ENCODE measurements at regions not wholly inside any gene's neighbourhood (a gene's known extent, or its start where the extent isn't known, plus 50 kb on each side); places are given as distances from the start of the nearest gene placed in this dataset.

- Histone ChIP-seq H3K27me3 (ENCODE audit: insufficient read depth) (no peaks in the 10 kb centered on the region), H3F3A (replicated peaks; ENCODE audit: insufficient read depth) (no peaks in the 10 kb centered on the region), H3K27ac (ENCODE audit: low read depth in 2 of 2, low read length in 1 of 2) (no peak overlapping the region), H3K9me2 (no peaks in the 10 kb centered on the region), H3K4me1 (ENCODE audit: control insufficient read depth in 1 of 2, insufficient read depth in 2 of 2, low read depth in 1 of 2, low read length in 1 of 2) (no peaks in the 10 kb centered on the region), H4K20me1 (ENCODE audit: insufficient read depth) (no peaks in the 10 kb centered on the region), H3K9me3 (no peaks in the 10 kb centered on the region), H3K36me3 (replicated peaks in 1 of 2; ENCODE audit: control insufficient read depth in 1 of 2, insufficient read depth in 2 of 2, low read length in 1 of 2) (no peaks in the 10 kb centered on the region), H3K79me2 (ENCODE audit: insufficient read depth) (no peaks in the 10 kb centered on the region), H3K4me2 (no peak overlapping the region), H3K9ac (no peak overlapping the region), H2AFZ (ENCODE audit: low read depth) (no peak overlapping the region), H3K4me3 (ENCODE audit: low read depth in 2 of 2, low read length in 1 of 2) (no peak overlapping the region)
- ChIA-PET CTCF (no interaction called here), POLR2A (no interaction called here)
- DNase-seq, result no peak
- 36% methylated on average over 3 of the region's 3 CpGs for WGBS (ENCODE audit: low lambda C conversion rate)
- TF ChIP-seq NFIC (IDR thresholded peaks at IDR 0.05; ENCODE audit: borderline replicate concordance) (no peak), GABPA (IDR thresholded peaks at IDR 0.05; ENCODE audit: low read depth) (no peak), PBX3 (IDR thresholded peaks at IDR 0.05) (no peak), MEF2A (IDR thresholded peaks at IDR 0.05; ENCODE audit: borderline replicate concordance, low read depth) (no peak), SMC3 (IDR thresholded peaks at IDR 0.05; ENCODE audit: low read depth, low read length) (no peak), USF1 (IDR thresholded peaks at IDR 0.05; ENCODE audit: borderline replicate concordance, low read depth) (no peak), FOXM1 (IDR thresholded peaks at IDR 0.05; ENCODE audit: low read depth) (no peak), ZBTB33 (IDR thresholded peaks at IDR 0.05; ENCODE audit: borderline replicate concordance, low read depth) (no peak), IRF3 (IDR thresholded peaks at IDR 0.05; ENCODE audit: low read depth, low read length) (no peak)
Measured at GRCh38 chr2:76625101-76625500, 897.1 kb downstream of the LRRTM4 start.

GRCh38 chr2:76613330-76613729, 902.6 kb upstream of the GCFC2 start:
- Histone ChIP-seq H3K9me3 (no peaks in the 10 kb centered on the region), H3K79me2 (ENCODE audit: insufficient read depth) (no peaks in the 10 kb centered on the region), H4K20me1 (ENCODE audit: insufficient read depth) (no peaks in the 10 kb centered on the region), H3K9me2 (no peaks in the 10 kb centered on the region), H3K4me1 (ENCODE audit: control insufficient read depth in 1 of 2, insufficient read depth in 2 of 2, low read depth in 1 of 2, low read length in 1 of 2) (no peaks in the 10 kb centered on the region), H3K36me3 (replicated peaks in 1 of 2; ENCODE audit: control insufficient read depth in 1 of 2, insufficient read depth in 2 of 2, low read length in 1 of 2) (no peaks in the 10 kb centered on the region), H3K4me3 (ENCODE audit: low read depth in 2 of 2, low read length in 1 of 2) (no peak overlapping the region), H3F3A (replicated peaks; ENCODE audit: insufficient read depth) (no peaks in the 10 kb centered on the region), H2AFZ (ENCODE audit: low read depth) (no peak overlapping the region), H3K27ac (ENCODE audit: low read depth in 2 of 2, low read length in 1 of 2) (no peak overlapping the region), H3K4me2 (no peak overlapping the region), H3K27me3 (ENCODE audit: insufficient read depth) (no peaks in the 10 kb centered on the region), H3K9ac (no peak overlapping the region)
- ChIA-PET CTCF (interaction anchor here (1.6 kb wide), 1 partner anchor 14 kb away, joined by 7 read pairs; no protein-coding TSS in a partner anchor), POLR2A (no interaction called here)
- no peak for DNase-seq
- no peak for TF ChIP-seq CTCF (IDR thresholded peaks at IDR 0.05)
- no peak for TF ChIP-seq IRF3 (IDR thresholded peaks at IDR 0.05; ENCODE audit: low read depth, low read length)
- TF ChIP-seq SMC3 (IDR thresholded peaks at IDR 0.05; ENCODE audit: low read depth, low read length), result no peak
- no peak for TF ChIP-seq USF2 (IDR thresholded peaks at IDR 0.05; ENCODE audit: borderline replicate concordance, low read depth, low read length)
- TF ChIP-seq NFIC (IDR thresholded peaks at IDR 0.05; ENCODE audit: borderline replicate concordance), result no peak
- no peak for TF ChIP-seq TAF1 (IDR thresholded peaks at IDR 0.05; ENCODE audit: borderline replicate concordance, low read depth, low read length)
- TF ChIP-seq TCF12 (IDR thresholded peaks at IDR 0.05), result no peak
- TF ChIP-seq POLR2AphosphoS5 (IDR thresholded peaks at IDR 0.05; ENCODE audit: low read depth, low read length), result no peak
- TF ChIP-seq ZBTB33 (IDR thresholded peaks at IDR 0.05; ENCODE audit: borderline replicate concordance, low read depth), result no peak
- TF ChIP-seq MAX (IDR thresholded peaks at IDR 0.05; ENCODE audit: low read depth), result no peak
- no peak for TF ChIP-seq YY1 (IDR thresholded peaks at IDR 0.05; ENCODE audit: low read depth)
